ENCODE measurements at regions not wholly inside any gene's neighbourhood (a gene's known extent, or its start where the extent isn't known, plus 50 kb on each side); places are given as distances from the start of the nearest gene placed in this dataset.

DNA sequence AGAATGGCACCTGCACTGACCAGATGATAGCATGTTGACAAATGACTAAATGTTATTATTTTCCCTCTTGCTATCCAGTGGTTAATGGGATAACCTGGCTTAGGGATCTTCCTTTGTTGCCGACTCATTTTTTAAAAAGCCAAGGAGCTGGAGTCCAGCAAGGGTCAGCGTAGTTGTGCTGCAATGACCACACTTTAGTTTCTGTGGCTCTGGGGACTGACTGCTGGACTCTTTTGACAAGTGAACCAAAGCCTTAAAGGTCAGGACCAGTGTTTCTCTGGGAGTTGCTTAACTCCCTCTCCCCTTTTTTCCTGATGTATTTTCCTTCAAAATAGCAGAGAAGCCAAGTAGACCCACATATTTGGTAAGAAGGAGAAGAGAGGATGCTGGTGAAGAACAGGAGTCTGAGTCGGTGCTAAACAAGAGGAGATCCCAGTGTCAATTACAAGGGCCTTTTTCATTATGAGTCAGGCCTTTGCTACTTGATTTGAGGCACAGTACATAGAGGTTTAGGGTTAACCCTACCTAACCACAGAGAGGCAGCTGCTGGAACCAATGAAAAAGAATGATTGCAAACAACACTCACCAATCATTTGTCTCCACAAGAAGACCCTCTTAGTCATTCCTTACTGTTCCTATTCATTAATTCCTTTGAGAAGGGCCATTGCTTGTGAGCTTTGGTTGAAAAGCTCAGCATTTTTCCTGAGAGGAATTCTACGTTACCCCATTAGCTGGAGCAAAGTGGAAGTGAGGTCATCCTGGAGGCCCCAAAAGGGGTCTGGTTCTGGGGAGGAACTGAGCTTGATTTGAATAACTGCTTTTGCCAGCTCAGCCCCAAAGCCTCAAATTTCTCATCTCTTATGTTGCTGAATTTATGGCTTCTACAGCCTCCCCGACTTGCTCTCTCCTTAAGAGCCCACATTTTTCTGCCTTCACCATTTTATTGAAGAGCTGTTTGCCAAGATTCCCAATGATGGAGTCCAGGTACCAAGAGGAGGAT lies 137.6 kb upstream of the HNMT start:
- DNase-seq = no peak

DNA sequence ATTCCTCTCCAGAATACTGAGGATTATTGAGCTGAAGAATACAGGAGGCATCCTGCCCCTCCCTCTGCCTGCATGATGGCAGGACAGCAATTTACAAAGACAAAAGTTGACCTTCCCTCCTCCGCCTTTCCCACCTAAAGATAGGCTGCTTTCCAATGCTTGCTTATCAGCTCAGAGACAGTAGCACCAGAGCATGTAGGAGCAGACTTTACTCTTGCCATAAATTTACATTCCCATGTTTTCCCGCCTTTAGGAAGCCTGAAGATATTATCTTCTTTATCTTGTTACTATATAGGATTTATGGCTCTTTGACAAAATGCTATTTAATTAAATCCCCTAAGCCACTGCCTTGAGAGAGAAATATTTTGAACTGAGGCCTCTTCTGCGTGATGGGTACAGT lies 135.6 kb upstream of the HNMT start:
- DNase-seq = no peak

DNA sequence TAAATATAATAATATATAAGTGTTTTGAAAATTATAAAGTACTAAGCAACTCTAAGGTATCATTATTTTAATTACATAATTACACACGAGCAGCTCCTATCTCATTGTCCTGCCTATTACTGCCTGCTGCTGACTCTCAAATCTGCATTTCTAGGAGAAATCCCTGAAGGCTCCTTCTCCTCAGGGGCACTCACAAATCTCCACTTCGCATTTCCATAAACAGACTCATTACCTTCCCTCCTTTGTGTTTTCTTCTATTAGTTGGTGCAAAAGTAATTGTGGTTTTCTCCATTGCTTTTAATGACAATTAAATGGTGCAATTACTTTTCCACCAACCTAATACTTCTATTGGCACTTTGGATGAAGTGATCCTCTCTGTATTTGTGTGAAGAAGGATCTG lies 135.0 kb upstream of the HNMT start:
- DNase-seq = no peak

DNA sequence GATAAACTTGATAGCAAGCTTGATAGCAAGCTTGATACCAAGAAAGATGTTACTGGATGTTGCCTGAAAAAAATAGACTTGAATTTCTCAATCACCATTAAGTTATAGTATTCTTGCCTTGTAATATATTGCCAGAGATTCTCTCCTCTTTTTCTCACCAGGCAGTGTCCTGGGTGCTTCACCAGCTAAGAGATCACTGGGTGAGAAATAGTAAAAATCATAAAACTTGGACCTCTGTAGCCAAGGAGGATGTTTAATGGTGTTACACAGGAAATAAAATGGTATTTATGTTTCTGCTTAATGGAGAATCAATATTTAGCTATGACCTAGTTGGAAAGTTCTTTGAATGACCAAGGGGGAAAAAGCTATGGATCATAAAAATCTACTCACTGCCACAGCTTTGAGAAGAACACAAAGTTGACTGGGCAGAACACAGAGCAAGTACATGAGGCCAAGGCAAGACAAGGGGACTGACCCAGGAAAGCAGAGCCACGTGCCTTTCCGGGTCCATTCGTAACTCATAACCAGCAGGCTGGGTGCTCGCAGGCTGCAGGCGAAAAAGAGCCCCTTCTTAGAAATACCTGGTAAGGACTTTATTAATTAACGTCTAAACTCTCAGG lies 129.4 kb upstream of the HNMT start:
- no peak for DNase-seq

DNA sequence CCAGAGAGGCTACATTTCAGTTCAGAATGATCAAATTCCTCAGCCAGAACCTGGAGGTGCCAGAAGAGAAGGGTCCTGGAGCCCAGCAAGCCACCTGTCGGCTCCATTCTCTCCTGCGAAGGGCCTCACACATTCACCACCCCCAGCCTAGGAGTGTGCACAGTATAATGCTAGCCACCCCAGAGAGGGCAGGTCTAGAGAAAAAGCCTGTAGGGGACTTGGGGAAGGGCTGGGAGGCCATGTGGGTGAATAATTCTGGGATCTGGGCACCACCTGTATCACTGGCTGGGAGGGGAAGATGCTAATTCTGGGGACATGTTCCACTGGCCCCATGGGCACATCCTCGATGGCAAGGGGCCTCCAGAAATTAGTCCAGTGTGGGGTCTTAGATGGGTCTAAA lies 127.6 kb upstream of the HNMT start:
- DNase-seq = no peak

DNA sequence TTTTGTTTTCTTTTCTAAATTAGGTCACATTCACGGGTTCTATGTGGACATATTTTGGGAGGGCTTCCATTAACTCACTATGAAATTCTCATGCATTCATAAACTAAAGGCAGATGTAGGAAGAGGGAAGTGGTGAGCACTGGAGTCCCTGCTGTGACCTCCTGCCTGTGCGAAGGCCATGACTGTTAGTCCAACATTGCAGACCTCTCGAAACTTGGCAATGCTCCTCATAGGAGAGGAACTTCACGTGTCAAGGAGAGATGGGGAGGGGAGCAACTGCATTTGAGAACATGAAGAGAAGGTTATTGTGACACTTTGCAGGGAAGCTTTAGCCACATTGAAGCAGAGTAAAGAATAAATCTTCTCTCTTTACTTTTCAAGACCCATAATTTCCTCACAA lies 126.4 kb upstream of the HNMT start:
- no peak for DNase-seq

DNA sequence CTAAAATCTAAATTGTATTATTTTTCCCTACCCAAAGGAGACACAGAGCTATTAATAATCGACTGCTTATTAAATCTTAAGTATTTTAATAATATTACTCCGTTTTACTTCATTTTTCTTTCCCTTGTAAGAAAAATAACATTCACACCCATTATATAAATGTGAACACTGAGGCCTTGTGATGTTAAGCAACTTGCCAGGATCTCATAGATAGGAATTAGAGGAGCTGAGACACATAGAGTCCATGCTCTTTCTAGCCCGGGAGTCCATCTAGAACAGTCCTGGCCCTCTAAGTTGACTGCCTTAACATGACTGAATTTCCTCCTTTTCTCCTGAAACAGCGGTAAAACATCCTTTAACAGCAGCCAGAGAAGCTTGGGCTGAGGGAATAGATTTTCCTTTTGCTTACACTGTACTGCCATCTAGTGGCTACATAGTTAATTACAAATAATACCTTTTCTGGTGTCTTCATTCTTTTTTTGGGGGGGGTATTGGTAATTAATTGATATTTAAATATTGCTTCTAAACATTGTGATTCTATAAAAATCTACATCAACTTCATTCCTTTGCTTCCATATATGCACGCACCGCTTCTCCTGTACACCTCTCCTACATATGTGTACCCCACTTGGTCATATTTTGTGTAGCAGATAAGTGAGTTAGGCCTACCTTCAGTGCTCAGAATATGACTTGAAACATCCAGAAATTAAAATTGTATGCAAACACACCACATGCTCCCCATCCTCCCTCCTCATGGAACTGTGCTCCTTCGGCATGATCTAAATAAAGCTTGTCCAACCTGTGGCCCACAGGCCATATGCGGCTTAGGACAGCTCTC lies 125.8 kb upstream of the HNMT start:
- peak in 1 of 2 experiments; percentile 6 for DNase-seq

DNA sequence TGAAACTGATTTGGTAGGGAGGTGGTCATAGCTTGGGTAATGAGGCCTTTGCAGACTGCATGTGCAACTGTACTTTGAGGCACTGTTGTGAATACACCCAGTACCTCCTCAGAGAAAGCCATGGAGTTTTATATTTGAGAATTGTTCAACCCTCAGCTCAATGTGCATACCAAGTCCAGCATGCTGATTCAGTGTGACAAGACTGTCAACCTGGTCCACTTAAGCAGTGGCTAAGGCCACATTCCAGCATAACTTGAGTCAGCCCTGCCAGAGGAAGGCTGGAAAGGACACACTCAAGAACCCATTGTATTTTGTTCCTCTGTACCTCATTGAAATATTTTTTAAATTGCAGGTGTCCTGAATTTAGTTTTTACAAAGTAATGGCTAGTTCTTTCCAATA lies 121.8 kb upstream of the HNMT start:
- no peak for DNase-seq

DNA sequence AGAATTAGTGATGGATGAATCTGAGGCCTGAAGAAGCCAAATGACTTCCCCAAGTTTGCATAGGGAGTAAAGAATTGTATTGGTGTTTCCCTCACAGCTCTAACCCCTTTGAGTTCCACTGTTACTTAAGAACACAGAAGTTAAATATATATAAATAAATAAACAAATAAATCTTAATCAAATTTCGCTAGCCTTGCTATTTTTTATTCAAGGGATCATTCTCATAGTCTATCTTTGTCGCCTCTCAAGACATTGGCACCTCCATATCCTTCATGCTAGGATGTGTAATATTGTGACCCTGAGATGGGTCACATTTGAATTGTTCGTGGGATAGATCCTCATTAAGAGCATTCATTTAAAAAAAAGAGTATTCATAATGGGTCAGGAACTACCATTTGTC lies 121.3 kb upstream of the HNMT start:
- no peak for DNase-seq

DNA sequence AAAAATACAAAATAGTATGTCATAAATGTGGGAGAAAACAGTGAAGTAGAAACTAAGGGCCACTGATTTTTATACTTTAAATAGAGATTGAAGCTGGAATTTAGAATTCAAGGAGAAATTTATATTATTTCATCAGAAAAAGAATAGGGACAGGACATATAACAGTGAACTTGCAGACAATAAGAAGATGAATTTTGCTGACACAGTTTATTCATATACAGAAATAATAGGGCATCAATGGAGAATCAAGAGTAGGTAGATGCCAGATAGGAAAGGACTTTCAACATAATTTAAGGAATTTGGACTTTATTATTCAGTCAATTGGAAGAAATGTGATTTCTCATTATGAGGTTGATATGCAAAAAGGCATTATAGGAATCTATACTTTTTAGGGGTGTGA lies 118.9 kb upstream of the HNMT start:
- no peak for DNase-seq

DNA sequence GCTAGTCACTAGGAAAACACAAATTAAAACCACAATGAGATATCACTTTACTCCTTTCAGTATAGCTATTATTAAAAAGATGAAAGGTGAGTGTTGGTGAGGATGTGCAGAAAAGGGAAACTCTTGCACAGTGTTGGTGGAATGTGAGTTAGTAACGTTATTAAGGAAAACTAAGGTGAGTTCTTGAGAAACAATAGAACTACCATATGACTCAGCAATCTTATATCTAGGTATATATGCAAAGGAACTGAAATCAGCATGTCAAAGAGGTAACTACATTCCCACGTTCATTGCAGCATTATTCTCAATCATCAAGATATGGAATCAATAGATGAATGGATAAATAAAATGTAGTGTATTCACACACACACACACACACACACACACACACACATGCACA lies 117.3 kb upstream of the HNMT start:
- no peak for DNase-seq

DNA sequence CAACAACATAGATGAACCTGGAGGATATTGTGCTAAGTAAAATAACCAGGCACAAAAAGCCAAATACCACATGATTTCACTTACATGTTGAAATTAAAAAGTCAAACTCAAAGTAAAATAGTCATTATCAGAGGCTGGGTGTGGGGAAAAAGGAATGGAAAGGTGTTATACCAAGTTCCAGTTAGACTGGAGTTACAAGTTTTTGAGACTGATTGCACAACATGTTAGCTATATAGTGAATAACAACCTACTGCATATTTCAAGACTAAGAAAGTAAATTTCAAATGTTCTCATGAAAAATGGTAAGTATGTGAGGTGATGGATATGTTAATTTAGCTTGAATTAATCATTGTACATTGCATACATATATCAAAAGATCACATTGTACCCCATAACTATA lies 116.8 kb upstream of the HNMT start:
- DNase-seq = no peak

DNA sequence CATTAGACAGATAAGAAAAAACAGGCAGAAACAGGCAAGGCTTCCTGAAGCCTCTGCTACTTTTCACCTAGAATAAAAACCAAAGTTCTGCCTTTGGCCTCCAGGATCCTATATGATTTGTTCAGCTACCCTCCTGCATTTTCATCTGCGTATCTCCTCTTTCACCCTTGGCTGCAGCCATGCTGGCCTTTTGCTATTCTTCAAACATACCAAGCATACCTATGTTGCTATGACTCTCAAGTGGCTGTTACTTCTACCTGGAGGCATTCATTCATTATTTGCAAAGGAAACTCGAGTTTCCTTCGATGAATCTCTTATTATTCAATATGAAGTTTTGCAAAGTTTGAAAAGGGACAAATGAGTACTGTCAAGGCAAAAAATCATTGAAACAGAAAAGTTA lies 106.4 kb upstream of the HNMT start:
- no peak for DNase-seq

DNA sequence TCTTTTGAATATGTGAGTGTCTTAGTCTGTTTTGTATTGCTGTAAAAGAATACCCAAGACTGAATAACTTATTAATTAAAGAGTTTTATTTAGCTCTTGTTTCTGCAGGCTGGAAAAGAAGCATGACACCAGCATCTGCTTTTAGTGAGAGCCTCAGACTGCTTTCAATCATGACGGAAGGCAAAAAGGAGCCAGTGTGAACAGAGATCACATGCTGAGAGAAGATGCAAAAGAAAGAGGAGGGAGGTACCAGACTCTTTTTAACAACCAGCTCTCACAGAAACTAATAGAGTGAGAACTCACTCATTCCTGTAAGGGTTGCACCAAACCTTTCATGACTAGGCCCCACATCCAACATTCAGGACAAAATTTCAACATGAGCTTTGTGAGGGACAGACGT lies 101.6 kb upstream of the HNMT start:
- DNase-seq = no peak

DNA sequence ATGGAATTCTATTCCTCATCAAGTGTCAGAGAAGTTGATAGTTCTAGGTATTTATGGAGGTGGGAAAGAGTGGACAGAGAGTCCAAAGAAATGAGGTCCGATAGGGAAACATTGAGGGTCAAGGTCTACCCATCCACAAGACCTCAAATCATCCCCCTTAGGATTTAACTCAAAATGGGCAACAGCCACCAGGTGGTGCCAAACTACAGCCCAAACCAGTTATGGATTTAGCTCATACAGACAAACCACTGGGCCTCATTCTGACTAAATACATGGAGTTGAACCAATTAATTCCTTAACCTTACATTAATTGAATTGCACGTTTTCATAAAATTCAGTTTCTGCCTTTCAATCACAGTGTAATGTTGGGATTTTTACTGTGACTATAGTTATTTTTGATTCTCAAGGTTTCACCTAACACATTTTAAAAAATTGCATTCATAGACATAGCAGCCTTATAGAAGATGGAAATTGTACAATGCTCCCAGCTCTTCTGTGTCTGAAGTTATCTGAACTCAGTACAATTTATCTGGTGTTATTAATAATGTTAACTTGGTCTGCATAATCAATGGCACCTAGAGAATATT lies 98.2 kb upstream of the HNMT start:
- DNase-seq = peak in 1 of 2 experiments; percentile 22

DNA sequence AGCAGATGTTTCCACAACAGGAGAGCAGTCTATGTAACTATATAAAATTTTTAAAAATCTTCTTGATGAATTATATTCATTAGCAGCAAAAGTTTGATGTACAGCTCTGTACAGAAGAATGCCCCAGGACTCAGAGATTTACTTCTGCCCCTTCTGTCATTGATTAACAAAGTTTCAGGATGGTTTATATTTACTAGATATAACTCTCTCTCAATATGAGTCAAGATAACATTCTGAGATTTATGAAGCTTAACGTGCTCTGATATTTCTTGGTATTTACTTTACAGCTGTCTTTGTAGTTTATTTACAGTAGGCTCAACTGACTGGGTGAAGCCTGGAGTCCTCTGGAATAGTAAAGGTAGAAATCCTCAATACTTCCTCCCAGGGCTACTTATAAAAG lies 93.6 kb upstream of the HNMT start:
- no peak for DNase-seq

DNA sequence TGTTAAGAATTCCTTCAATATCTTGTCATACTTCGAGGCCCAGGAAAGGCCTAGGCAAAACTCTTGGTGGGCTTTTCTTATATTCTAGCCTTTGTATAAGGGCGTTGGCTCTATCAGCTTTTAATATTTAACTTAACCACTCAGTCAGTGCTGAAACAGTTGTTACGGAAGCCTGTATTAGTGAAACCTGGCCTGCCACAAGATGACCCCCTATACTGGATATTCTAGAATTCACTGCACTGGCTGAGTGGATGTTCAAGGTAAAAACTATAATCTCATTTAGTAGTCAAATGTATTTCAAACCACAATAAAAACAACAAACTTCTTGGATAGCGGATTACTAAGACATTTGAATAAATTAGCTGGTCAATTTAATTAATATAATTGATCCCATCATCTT lies 91.7 kb upstream of the HNMT start:
- DNase-seq = no peak

DNA sequence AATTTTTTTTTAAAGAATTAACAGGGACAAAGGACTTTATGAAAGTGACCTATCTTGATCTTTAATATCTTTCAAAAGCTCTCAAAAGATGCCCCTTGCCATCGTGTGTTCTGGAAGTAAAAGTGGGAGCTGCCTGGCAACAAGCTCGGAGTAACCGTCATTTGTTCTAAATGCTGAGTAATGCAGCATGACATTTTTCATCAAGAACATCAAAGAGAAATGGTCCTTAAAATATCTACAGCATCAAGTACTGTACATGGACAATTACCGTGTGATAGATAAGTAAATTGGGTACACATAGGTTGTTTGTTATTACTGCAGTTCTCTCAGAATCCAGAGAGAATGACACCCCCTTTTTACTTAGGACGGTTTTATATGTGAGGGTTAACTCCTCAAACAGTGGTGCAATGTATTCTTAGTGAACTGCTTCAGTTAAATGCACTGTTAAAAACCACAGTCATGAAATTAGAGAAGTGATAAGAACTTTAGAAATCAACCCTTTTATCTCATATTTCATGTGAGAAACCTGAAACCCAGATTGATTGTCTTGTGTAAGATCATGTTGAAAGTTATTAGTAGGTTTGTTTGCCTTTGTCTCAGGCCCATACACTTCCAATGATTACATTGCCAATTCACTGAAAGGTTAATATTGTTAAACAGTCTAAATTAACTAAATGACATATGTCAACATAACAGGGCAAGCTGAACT lies 90.6 kb upstream of the HNMT start:
- no peak for DNase-seq

DNA sequence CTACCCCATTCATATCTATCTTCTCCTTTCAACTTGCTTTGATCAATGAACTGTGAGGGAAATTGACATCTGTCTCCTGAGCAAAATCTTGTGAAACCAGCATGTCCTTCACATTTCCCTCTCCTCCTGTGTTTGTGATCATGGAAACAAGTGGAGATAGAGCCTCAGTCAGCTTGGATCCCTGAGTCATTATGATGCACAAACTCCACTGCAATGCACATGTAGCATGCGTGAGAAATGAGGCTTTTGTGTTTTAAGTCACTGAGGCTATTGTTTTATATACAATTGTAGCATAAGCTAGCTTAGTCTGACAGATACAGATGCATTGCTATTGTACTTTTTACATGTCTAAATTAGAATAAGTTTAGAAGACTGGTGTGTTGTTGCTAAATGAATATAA lies 85.2 kb upstream of the HNMT start:
- DNase-seq = no peak

DNA sequence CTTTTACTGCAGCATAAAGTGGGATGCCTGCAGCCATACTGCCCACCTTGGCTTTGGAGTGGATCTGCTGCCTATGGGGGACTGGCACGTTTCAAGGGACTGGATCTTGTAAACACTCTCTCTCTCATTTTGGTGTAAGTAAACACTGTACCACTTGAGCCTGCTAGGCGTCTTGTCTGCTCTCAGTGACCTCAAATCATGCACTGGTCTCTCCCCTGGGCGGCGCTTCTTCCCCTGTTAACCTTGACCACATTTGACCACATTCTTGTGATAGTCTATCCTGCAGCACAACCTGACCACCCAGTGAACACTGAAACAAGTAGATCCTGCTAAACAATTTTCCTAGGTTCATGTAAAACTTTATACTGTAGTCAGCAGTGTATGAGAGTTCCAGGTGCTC lies 82.6 kb upstream of the HNMT start:
- DNase-seq = no peak

DNA sequence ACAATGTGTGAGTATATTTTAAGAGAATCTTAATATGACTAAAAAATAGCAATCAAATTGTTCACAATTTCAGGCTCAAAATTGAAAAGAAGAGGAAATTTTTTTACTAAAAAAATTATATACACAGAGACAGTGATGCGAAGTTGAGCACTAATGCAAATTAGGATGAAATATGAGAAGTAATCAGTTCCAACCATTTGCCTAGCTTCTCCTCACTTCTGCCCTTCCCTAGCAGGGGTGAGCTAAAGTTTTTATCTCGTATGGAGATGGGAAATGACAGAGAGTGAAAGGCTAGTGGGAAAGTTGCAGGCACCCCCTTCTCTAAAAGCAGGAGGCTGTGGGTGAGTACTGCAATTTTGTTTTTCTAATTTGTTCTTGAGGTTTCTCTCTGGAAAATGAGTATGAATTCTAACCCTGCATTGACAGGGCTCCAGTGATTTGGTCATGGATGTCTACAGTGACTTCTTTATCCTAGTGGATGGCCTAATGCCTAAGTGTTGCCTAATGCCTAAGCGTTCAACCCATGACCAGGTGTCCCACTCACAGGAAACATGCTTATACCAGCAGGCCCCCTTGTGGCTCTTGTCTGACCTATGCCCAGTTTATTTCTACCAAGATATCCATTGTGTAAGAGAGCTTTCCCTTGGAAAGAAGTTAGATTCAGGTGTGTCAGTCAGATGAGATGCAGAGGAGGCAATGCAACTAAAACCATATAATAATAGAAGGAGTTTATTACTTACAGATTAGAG lies 78.0 kb upstream of the HNMT start:
- no peak for DNase-seq

DNA sequence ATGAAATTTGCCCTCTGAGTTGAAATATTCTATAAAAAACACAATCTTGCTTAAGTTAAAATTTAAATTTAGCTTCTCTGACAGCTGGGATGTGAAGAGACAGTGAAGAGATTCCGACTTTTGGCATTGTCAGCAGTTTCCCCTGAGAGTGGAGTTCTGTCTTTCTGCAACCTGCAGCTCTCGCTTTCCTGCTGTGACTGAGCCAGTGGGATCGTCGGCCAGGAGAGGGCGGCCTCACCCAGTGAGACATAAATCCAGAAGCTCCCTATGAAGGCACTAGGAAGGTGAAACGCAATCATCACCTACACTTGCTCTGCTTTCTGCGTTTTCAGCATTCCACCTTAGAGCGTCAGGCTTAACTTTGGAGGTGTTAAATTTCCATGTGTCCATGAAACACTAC lies 75.4 kb upstream of the HNMT start:
- DNase-seq = no peak
